ENCODE measurements at regions not wholly inside any gene's neighbourhood (a gene's known extent, or its start where the extent isn't known, plus 50 kb on each side); places are given as distances from the start of the nearest gene placed in this dataset.
"Not testable (repeated sequence)": the region's sequence is repeated elsewhere in the genome, so short reads cannot be mapped to it uniquely, and the experiment has no call there.

- WGBS, 2 donors, result 77% methylated on average over 6 of the region's 6 CpGs; no CpG with 5 or more reads in 1 of the 2 donors
- DNase-seq (ENCODE audit: low spot score in 2 of 2); intact Hi-C loops (cut with DNase I; ENCODE audit: low total_unique reads): not testable (repeated sequence)
Measured at GRCh38 chr7:39796947-39797346, 153.1 kb upstream of the CDK13 start.

GRCh38 chr7:39798077-39798476, 152.0 kb upstream of the CDK13 start:
- DNase-seq (ENCODE audit: low spot score in 2 of 2); H3K4me3 ChIP-seq (ENCODE audit: low read depth, poor library complexity, severe bottlenecking); intact Hi-C loops (cut with DNase I; ENCODE audit: low total_unique reads): not testable (repeated sequence)
- 76 to 94% methylated on average over 6 to 9 of the region's 10 CpGs for WGBS, 2 donors

More at GRCh38 chr7:39796947-39797346, 153.1 kb upstream of the CDK13 start:
- not testable (repeated sequence) for H3K4me3 ChIP-seq (ENCODE audit: low read depth, poor library complexity, severe bottlenecking)

GRCh38 chr7:39808796-39809481, 141.1 kb upstream of the CDK13 start:
- no peak for DNase-seq (ENCODE audit: low spot score in 2 of 2)
- TF ChIP-seq POLR2A (IDR thresholded peaks at IDR 0.05) (no peak), CTCF (IDR thresholded peaks at IDR 0.05) (no peak)
- no peak overlapping the region for H3K4me3 ChIP-seq (ENCODE audit: low read depth, poor library complexity, severe bottlenecking)
- intact Hi-C loops (cut with DNase I; ENCODE audit: low total_unique reads), result no loop called here
- WGBS, 2 donors, result 85 to 86% methylated on average over 10 of the region's 10 CpGs

- no peak for DNase-seq (ENCODE audit: low spot score in 2 of 2)
- WGBS, 2 donors, result 47 to 50% methylated on average over 9 of the region's 9 CpGs
- intact Hi-C loops (cut with DNase I; ENCODE audit: low total_unique reads), result no loop called here
- no peak for TF ChIP-seq CTCF (IDR thresholded peaks at IDR 0.05)
- TF ChIP-seq POLR2A (IDR thresholded peaks at IDR 0.05), result no peak
- H3K4me3 ChIP-seq (ENCODE audit: low read depth, poor library complexity, severe bottlenecking), result no peak overlapping the region
Measured at GRCh38 chr7:39810204-39810642, 139.8 kb upstream of the CDK13 start.

GRCh38 chr7:39810710-39811109, 139.3 kb upstream of the CDK13 start:
- TF ChIP-seq CTCF (IDR thresholded peaks at IDR 0.05) (no peak), POLR2A (IDR thresholded peaks at IDR 0.05) (no peak)
- no peak overlapping the region for H3K4me3 ChIP-seq (ENCODE audit: low read depth, poor library complexity, severe bottlenecking)
- intact Hi-C loops (cut with DNase I; ENCODE audit: low total_unique reads), result no loop called here
- 42 to 49% methylated on average over 4 of the region's 4 CpGs for WGBS, 2 donors
- no peak for DNase-seq (ENCODE audit: low spot score in 2 of 2)

- DNase-seq (ENCODE audit: low spot score in 2 of 2), result no peak
- no peak for TF ChIP-seq CTCF (IDR thresholded peaks at IDR 0.05)
- intact Hi-C loops (cut with DNase I; ENCODE audit: low total_unique reads), result no loop called here
- H3K4me3 ChIP-seq (ENCODE audit: low read depth, poor library complexity, severe bottlenecking), result no peak overlapping the region
- 41 to 50% methylated on average over 1 of the region's 1 CpG for WGBS, 2 donors
Measured at GRCh38 chr7:39811161-39811614, 138.9 kb upstream of the CDK13 start.
